Type B pancreatic cell (in vitro differentiated cells): ENCODE measurements at regions not wholly inside any gene's neighbourhood (a gene's known extent, or its start where the extent isn't known, plus 50 kb on each side); places are given as distances from the start of the nearest gene placed in this dataset.

Experiments
- DNase-seq: peaks from one replicate; pipeline ENCODE4 v3.0.0; 2021; ENCODE audit warnings: mixed read lengths; ENCODE audit not compliant: unreplicated experiment; ENCODE audit errors: extremely low spot score
- H3K27ac Mint-ChIP-seq: 2 replicates; pipeline ENCODE4 v1.8.0; 2021; ENCODE audit warnings: mild to moderate bottlenecking, mixed read lengths
- H3K27me3 Mint-ChIP-seq: 2 replicates; pipeline ENCODE4 v1.8.0; 2021; ENCODE audit warnings: mixed read lengths
- H3K36me3 Mint-ChIP-seq: 2 replicates; pipeline ENCODE4 v1.8.0; 2021; ENCODE audit warnings: mixed read lengths
- H3K4me1 Mint-ChIP-seq: one replicate; pipeline ENCODE4 v1.8.0; 2021; ENCODE audit warnings: mixed read lengths; ENCODE audit not compliant: unreplicated experiment
- H3K4me3 Mint-ChIP-seq: 2 replicates; pipeline ENCODE4 v1.8.0; 2021; ENCODE audit warnings: mild to moderate bottlenecking, mixed read lengths
- H3K9me3 Mint-ChIP-seq: 2 replicates; pipeline ENCODE4 v1.8.0; 2021; ENCODE audit warnings: mixed read lengths
- CTCF ChIP-seq: fragments of 200-600 bp; sonication (generic); conservative IDR thresholded peaks from 2 replicates; pipeline ENCODE4 v1.5.0; 2021; ENCODE audit warnings: antibody characterized with exemption, mild to moderate bottlenecking

GRCh38 chr10:113356794-113357680 lies 195.8 kb upstream of the HABP2 start:
- Mint-ChIP-seq H3K4me3 (no peak overlapping the region), H3K4me1 (peaks cover 11% of the 10 kb centered on the region), H3K9me3 (no peaks in the 10 kb centered on the region), H3K27ac (no peak overlapping the region), H3K36me3 (no peaks in the 10 kb centered on the region), H3K27me3 (peaks cover 39% of the 10 kb centered on the region)
- no peak for DNase-seq
- TF ChIP-seq CTCF, result no peak

GRCh38 chr10:113357681-113358300 lies 195.1 kb upstream of the HABP2 start:
- peaks cover 42% of the 10 kb centered on the region for H3K27me3 Mint-ChIP-seq
- H3K4me1 Mint-ChIP-seq, result peaks cover 11% of the 10 kb centered on the region
- H3K9me3 Mint-ChIP-seq, result no peaks in the 10 kb centered on the region
- peak overlapping the region; percentile 47 for H3K4me3 Mint-ChIP-seq
- TF ChIP-seq CTCF, result no peak
- H3K27ac Mint-ChIP-seq, result peak overlapping the region; percentile 26
- no peak for DNase-seq
- no peaks in the 10 kb centered on the region for H3K36me3 Mint-ChIP-seq

GRCh38 chr10:113359655-113360054 lies 193.2 kb upstream of the HABP2 start:
- H3K4me3 Mint-ChIP-seq, result no peak overlapping the region
- no peak overlapping the region for H3K27ac Mint-ChIP-seq
- peaks cover 11% of the 10 kb centered on the region for H3K4me1 Mint-ChIP-seq
- TF ChIP-seq CTCF, result no peak
- H3K9me3 Mint-ChIP-seq, result no peaks in the 10 kb centered on the region
- peaks cover 34% of the 10 kb centered on the region for H3K27me3 Mint-ChIP-seq
- DNase-seq, result no peak
- no peaks in the 10 kb centered on the region for H3K36me3 Mint-ChIP-seq

GRCh38 chr10:113360870-113361269 lies 192.0 kb upstream of the HABP2 start:
- no peak for DNase-seq

GRCh38 chr10:113362645-113363091 lies 190.2 kb upstream of the HABP2 start:
- H3K9me3 Mint-ChIP-seq, result no peaks in the 10 kb centered on the region
- H3K36me3 Mint-ChIP-seq, result no peaks in the 10 kb centered on the region
- H3K27ac Mint-ChIP-seq, result peak overlapping the region; percentile 14
- no peak overlapping the region for H3K4me3 Mint-ChIP-seq
- TF ChIP-seq CTCF, result no peak
- peaks cover 6% of the 10 kb centered on the region for H3K4me1 Mint-ChIP-seq
- DNase-seq, result no peak
- peaks cover 18% of the 10 kb centered on the region for H3K27me3 Mint-ChIP-seq

More at GRCh38 chr10:113360870-113361269, 192.0 kb upstream of the HABP2 start:
- Mint-ChIP-seq H3K9me3 (no peaks in the 10 kb centered on the region), H3K27me3 (peaks cover 29% of the 10 kb centered on the region), H3K36me3 (no peaks in the 10 kb centered on the region), H3K4me3 (no peak overlapping the region), H3K27ac (no peak overlapping the region), H3K4me1 (peaks cover 11% of the 10 kb centered on the region)
- no peak for TF ChIP-seq CTCF
